NCI-H1105 (cell line): ENCODE measurements at regions not wholly inside any gene's neighbourhood (a gene's known extent, or its start where the extent isn't known, plus 50 kb on each side); places are given as distances from the start of the nearest gene placed in this dataset.
A peak's percentile ranks its signal among the peaks of the same experiment; 100 is the strongest.
"Not testable (repeated sequence)": the region's sequence is repeated elsewhere in the genome, so short reads cannot be mapped to it uniquely, and the experiment has no call there.

Experiments used
- DNase-seq: peaks from one replicate; lab custom pipeline; 2025; lab: John Stamatoyannopoulos, UW

DNA sequence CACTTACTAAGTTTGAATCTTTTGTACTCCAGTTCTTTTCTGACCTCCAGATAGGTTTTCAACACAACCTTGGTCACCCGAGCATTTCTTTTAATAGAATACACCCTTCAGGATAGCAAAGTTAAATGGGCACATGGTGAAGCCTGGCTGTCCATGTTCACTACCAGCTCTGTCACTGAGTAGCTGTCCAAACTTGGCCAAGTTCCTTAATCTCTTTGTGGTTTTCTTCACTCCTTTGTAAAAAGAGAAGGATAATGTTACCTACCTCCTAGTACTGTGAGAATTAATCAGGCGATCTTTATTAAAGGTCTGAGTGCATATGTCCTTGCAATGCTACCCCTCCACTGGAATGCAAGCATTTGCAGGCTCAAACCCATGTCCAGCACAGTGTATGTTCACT is 128.1 kb upstream of the PTPRZ1 start:
- no peak for DNase-seq

DNA sequence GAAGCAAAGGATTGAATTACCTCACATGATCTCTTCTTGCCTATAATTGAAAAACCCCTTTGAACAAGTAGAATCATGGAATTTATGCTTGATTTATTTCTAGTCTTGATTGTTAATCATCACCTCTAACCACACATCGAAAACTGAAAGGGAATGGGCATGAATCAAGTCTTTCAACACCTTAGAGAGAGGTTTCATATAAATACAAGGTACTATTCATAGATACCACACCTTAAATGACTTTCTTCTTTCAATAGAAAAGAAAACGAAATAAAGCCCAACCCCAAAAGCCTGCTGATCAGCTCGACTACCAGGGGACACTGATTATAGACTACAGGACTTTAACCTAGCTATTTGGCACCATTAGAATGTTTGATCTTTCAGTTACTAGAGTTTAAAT is 128.6 kb upstream of the PTPRZ1 start:
- no peak for DNase-seq

DNA sequence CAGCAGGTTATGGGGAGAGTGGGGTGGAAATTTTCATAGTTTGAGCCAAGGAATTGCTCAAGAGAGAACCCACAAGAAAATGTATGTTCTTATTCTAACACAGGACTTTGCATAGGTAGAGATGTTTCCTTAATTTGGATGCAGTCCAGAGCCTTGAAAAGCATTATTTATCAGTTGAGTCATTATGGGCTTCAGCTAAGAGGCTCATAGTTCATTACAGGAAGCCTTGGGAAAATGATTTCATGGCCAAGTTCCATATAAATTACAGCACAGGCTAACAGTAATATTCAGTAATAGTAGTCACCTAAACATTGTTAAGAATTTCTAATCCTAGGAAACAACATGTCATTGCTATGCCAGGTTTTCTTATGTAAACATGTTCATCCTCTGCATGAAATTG is 131.1 kb upstream of the PTPRZ1 start:
- DNase-seq, result peak; percentile 19

DNA sequence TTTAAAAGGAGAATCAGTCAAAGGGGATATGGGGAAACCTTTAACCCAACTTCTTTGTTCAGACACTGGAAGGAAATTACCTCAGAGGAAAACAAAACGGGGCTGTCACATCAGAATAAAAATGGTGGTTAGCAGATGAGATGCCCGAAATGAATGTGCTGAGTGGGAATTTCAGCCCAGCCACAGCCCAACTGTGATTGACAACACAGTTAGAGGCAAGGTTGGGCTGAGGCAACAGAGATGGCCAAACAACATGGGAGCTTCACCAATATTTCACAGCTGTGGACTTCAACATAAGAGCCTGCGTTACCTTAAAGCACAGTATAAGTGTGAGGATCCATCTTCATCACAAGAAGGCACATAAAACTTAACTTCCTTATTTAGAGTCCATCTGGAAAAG is 133.5 kb upstream of the PTPRZ1 start:
- DNase-seq, result no peak

DNA sequence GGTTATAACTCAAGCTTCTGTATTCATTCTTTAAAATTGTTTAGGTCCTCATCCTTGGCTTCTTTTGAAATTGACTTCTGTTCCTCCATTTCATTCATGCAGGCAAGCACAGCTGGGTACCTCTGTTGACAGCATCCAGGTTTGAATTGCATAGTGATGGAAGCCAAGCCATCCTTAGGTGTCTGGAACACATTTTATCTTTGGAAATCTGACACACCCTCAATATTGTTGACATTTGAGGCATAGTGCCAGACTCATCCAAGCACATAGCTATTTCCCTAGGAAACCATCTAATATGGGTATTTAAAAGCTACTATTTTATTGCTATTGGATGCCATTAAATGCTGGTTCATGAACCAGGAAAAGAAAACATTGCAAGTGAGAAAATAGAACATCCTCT is 142.1 kb upstream of the PTPRZ1 start:
- peak; percentile 25 for DNase-seq

DNA sequence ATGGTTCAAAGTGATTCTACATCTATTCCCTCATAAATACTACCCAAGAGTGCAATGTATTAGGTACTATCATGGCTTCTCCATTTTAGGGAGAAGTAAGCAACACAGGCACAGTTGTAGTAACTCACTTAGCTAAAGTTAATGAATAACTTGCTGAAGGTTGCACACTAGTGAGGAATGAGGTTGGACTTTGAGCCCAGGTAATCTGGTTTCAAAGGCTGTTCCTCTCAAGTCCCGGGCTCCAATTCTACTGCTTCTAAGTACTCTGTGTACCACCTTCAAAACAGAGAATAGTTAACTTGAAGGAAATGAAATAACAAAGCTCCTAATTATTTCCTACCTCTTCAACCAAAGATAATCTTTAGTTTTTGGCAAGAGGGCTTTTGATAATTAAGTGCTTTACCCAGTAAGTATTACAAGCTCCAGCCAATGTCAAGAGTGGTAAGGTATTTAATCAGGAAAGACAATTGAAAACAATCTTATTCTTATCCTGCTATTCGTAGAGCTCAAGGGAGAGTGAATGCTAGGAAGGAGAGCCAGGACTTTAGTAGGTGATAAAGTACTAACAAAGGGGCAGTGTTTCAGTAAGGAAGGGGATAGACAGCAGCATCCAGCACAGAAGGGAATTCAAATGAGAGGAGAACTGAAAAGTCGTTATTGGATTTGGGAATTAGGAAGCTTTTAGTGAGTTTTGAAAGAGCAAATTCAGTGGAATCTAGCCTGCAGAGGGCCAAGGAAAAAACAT is 158.2 kb upstream of the PTPRZ1 start:
- no peak for DNase-seq

DNA sequence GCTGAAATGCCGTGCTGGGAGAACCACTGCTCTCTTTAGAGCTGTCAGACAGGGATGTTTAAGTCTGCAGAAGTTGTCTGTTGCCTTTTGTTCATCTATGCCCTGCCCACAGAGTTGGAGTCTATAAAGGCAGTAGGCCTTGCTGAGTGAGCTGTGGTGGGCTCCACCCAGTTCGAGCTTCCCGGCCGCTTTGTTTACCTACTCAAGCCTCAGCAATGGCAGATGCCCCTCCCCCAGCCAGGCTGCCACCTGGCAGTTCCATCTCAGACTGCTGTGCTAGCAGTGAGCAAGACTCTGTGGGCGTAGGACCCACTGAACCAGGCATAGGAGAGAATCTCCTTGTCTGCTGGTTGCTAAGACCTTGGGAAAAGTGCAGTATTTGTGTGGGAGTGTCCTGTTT is 160.0 kb upstream of the PTPRZ1 start:
- peak; percentile 21 for DNase-seq

DNA sequence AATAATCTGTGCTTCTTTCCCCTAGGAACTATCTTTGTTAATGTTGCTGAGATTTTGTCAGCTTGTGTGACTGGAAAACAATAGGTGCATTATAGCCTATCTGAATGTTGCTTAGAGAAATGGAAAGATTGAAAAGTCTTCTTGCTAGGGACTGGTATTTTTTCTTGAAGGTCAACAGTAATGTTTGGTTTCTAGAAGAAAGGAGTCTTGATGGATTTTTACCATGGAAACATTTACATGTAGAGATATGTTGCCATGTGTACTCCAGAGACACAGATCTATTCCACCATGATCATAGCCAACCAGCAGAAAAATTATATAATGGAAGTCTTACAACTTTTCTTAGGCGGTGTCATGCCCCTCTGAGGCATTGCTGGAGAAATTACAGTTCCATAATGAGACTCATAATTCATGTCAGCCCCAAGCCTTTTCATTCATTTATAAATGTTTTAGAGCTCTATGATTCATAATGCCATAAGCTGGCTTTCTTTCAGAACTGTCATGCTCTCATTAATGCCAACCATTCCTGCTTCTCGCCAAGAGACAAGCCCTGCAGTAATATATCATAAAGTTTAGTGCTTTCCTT is 175.1 kb upstream of the PTPRZ1 start:
- DNase-seq, result no peak

DNA sequence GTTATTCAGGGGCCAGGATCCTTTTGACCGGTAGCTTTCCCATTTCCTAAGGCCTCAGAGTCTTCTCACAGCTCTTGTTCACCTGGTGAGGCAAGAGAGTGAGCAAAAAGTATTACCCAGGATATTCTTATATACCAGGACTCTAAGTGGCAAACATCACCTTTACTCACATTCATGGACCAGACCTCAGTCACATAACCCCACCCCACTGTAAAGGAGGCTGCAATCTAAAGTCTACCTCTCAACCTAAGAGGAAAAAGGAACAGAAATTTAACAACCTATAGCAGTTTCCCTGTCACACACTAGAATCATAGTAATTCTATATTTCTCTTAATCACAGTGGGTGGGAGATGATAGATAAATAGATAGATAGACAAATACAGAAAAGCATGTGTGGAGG is 176.0 kb upstream of the PTPRZ1 start:
- DNase-seq, result no peak

DNA sequence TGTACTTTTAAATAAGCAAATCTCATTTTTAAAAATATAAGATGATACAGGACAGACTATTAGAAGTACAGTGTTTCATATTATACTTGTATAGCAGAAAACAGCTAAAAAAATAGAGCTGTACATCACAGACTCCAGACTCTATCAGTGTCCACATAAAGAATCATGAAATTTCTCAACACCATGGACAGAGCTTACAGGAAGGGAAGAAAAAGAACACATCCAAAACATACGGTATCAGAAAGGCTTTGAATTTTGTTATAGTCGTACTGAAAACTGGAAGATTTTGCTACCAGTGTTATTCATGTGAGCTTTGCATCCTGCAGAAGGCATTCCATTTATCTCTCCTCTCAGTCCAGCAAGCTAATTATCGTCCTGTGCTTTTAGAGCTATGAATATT is 183.2 kb upstream of the PTPRZ1 start:
- no peak for DNase-seq

DNA sequence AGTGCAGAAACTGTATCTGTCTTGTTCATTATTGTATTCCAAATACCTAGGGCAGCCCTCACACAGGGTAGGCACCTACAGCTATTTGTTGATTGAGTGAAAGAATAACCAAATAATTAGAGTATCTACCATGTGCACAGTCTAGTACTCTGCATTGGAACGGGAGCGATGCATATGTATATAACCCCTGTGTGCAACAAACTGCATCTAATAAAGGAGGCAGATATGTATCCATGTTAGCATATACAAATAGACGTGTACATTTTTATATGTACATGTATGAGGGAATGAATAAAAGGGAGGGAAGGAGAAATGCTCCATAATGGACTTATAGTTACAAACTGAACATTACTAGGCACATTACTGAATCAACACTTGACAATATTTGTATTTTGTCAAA is 191.3 kb upstream of the PTPRZ1 start:
- no peak for DNase-seq

DNA sequence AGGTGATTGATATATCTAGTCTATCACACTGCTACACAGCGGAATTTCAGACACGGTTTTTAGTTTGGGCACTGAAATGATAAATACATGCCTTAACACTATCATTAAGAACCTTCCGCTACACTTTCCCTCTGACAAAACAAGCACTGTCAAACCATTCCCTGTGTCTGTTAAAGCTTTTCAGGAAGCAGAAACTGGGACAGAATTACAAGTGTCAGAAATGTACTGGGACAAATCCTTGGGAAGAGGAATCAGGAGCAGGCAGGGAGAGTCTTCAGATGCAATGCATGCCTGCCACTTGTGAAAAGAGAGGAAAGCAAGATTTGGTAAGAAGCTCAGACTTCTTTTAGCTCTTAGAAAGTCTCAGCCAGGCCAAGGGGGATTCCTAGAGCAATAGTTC is 196.8 kb upstream of the PTPRZ1 start:
- DNase-seq, result no peak

DNA sequence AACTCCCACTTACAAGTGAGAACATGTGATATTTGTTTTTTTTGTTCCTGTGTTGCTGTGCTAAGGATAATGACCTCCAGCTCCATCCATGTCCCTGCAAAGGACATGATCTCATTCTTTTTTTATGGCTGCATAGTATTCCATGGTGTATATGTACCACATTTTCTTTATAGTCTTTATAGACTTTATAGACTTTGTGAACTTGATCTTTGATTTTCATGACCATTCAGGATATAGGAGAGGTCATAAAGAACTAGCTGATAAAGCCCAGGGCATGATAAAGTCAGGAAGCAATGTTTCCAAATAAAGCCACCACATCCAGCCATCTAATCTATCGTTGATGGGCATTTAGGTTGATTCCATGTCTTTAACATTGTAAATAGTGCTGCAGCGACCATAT is 198.5 kb upstream of the PTPRZ1 start:
- DNase-seq, result not testable (repeated sequence)

DNA sequence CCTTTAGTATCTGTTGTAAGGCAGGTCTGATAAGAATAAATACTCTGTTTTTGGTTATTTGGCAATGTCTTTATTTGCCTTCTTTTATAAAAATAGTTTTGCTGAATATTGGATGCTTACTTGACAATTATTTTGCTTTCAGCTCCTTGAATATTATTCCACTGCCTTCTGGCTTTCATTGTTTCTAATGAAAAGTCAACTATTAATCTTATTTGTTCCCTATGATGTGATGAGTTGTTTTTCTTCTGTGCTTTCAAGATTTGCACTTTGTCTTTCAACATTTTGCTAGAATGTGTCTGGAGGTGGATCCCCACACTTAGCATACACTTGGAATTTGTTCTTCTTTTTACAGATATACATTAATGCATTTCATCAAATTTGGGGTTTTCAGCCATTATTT is 203.8 kb upstream of the PTPRZ1 start:
- no peak for DNase-seq

DNA sequence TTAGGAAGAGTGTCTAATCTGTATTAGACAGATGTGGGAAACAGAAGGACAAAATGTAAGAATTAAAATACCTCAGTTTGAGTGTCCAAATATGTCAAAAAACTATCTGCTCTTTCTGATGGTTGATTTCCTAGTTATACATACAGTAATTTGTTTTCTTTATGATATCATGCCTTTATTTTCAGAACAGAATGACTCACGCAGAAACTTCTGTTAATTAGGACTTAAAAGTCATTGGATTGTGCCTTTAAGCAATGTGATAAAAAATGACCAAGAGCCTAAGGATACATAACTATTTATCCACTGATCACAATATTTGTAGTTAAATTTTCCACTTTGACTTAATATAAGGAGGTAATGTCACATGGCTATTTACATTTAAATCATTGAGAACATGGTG is 206.7 kb upstream of the PTPRZ1 start:
- DNase-seq, result no peak

DNA sequence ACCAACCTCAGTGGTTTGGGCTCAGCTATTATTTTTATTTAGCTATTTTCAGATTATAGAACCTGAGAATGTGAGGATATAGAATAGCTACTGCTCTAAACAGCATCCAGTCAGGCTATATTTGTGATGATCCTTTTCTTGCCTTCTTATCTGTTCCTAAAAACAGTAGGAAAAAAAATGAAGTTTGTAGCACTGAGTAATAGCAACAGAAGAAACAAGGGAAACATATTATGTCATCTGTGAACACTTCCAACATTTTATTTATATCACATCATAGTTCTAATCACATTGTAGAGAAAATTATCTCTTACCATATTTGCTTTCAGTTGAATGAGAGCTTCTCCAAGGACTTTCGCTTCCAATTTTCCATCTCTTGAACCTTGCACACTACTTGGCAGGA is 229.6 kb upstream of the PTPRZ1 start:
- no peak for DNase-seq

DNA sequence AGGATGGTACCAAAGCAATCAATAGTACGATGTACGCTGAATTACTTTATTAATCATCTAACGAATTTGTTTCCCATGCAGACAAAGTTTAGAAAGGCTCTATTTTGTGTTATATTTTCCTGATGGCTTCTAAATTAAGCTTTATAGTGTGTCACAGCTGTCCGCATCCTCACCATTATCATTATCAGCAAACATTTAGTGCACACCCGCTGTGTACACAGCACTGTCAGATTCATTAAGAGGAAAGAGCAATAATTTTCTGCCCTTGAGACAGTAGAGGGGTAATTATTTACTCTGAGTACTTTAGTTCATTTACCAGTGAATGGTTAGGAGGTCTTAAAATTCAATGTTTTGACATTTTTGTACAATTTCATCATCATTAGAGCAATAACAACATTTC is 233.3 kb upstream of the PTPRZ1 start:
- DNase-seq, result peak; percentile 81

DNA sequence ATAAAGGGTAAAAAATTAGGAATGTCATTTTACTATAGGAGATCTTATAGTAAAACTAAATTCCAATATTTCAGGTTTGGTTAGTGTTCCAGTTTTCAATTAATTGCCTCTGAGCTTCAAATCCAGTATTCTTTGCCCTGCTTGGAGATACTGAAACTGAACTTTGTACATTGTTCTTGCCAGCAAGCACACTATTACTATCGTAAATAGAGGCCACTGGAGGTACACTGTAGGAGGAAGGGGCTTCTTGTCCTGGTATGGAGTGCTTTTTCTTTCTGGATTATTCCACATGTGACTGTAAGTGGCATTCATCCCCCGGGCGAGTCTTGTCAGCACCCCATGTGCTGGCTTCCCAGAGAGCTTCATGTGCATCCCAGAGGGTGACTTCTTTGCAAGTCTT is 234.7 kb upstream of the PTPRZ1 start:
- no peak for DNase-seq

DNA sequence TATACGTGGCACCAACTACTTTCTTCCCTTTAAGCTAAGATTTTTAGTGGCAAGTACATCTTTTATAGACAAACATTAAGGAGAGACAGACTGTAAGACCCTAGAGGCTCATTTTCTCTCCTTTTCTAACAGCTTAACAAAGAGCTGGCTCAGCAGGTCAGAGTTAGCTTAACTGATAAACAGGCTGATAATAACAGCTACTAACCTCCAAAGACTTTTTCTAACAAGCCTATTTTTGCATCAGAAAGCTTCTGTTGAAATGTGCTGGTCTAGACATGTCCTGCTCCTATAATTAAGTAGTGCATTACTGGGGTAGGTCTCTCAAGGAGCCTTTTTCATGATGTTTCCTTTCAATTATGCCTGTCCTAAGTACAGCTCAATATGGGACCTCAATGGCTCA is 238.2 kb upstream of the FAM3C start:
- DNase-seq, result peak; percentile 28

DNA sequence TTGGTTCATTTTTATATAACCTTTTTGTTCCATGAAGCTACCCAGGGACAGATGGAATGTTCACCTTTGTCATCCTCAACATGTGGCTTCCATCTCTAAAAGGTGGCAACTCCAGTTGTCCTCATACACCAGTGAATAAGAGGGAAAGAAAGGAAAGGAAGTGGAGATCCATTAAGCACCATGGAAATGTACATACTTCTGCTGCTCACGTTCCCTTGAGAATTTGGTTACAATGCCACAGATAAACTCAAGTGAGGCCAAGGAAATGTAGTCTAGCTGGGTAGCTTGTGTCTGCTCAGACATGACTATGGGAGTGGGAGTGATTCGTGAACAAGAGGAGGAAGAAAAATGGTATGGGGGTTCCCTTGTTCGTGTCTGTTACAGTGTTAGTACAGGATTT is 237.1 kb upstream of the FAM3C start:
- no peak for DNase-seq

DNA sequence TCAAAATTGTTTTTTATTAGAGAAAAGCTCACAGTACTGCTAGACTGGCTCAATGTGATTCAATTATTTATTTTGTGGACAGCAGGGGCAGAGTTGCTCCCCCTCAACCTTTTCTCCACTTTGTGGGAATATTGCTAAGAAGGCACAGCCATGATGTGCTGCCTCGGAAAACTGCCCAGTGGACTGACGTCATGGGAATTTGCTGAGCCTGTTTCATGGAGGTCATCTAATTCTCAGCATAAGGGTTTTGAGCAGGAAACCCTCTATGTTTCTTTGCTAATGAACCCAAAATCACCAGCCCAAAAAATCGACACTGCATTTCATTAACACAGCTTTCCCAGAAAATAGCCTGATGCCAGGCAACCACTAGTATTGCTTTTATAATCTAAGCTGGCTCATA is 228.8 kb upstream of the FAM3C start:
- DNase-seq, result no peak

DNA sequence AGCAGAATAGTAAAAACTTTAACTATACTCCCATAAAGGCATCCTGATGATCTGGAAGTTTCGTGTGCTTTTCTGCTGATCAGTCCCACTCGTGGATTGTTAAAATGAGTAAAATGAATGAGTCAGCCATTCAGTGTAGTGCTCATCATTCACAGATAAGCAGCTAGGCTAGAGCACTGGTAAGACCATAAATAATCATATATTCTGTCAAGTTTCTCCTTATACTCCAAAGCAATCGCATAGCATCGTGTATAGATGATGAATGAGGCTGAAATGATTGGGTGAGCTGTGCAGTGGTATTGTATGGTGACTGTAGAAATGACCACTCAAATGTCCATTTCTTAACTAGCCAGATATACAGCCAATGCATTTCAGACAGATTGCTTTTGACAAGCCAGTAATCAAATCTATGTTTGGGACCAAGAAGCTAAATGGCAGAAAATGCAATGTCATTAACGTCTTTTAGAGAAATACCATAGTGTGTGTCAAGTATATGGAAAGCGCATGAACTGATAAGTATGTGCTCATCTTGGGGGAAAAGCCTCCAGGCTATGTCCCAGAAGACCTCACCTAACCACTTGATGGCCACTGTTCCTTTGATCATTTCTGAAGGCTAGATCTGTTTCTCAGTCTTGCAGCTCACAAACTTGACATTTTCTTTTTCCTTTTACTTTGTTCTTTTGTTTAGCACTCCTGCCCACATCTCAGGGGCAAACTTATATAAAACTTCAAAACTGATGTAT is 227.2 kb upstream of the FAM3C start:
- no peak for DNase-seq

DNA sequence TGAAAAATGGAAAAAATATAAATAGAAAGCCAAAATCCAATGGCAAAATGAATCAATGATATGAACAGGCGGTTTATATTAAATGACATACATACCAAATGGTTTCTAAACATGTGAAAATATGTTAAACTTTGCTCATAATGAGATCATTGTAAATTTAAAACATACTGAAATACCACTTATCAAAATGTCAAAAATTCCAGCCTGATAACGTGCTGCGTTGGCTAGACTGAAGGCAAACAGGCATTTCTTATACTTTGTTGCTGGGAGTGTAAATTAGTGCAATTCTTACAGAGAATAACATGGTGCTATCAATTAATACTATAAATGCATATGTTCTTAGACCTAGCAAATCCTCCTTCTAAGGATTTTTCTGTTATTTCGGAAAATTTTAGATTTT is 225.8 kb upstream of the FAM3C start:
- no peak for DNase-seq
